ENCODE measurements at regions not wholly inside any gene's neighbourhood (a gene's known extent, or its start where the extent isn't known, plus 50 kb on each side); places are given as distances from the start of the nearest gene placed in this dataset.
"Not testable (repeated sequence)": the region's sequence is repeated elsewhere in the genome, so short reads cannot be mapped to it uniquely, and the experiment has no call there.

GRCh38 chr13:18281829-18282597, 899.6 kb downstream of the TUBA3C start:
- H3K23ac ChIP-seq (ENCODE audit: insufficient read length); H3K36me3 ChIP-seq (ENCODE audit: control insufficient read depth in 2 of 4, insufficient read depth in 4 of 4, low read length in 3 of 4); H3K23me2 ChIP-seq (ENCODE audit: low read depth, low read length); H2BK15ac ChIP-seq (ENCODE audit: low read length); H3K79me2 ChIP-seq (ENCODE audit: control insufficient read depth in 1 of 2, insufficient read depth in 2 of 2, low read length in 2 of 2); H3K9ac ChIP-seq (replicated peaks in 1 of 4; ENCODE audit: extremely low read depth in 1 of 4, low read depth in 3 of 4, low read length in 3 of 4); H2BK120ac ChIP-seq (replicated peaks; ENCODE audit: low read depth, low read length); H3K27me3 ChIP-seq (replicated peaks in 1 of 4; ENCODE audit: control insufficient read depth in 3 of 4, extremely low read depth in 1 of 4, insufficient read depth in 3 of 4, low read length in 3 of 4); H2AFZ ChIP-seq (ENCODE audit: low read length); FAIRE-seq; H4K91ac ChIP-seq (replicated peaks; ENCODE audit: insufficient read length, low read length); H3K4me2 ChIP-seq (ENCODE audit: insufficient read depth in 1 of 2, low read depth in 2 of 2, low read length in 2 of 2); H3K4ac ChIP-seq (replicated peaks; ENCODE audit: insufficient read length, low read depth, low read length); H3K27ac ChIP-seq (ENCODE audit: low read depth, low read length); POLR2A ChIA-PET (ENCODE audit: partially characterized antibody); H3K79me1 ChIP-seq (ENCODE audit: low read depth, low read length); H2BK12ac ChIP-seq (ENCODE audit: low read depth, low read length); H3K4me3 ChIP-seq (ENCODE audit: extremely low read depth in 1 of 4, insufficient read depth in 2 of 4, low read depth in 3 of 4, low read length in 4 of 4); DNase-seq (ENCODE audit: low read depth in 1 of 2, low spot score in 2 of 2); H4K20me1 ChIP-seq (replicated peaks in 1 of 2; ENCODE audit: control insufficient read depth in 1 of 2, insufficient read depth in 2 of 2, low read length in 2 of 2); H2AK5ac ChIP-seq (ENCODE audit: low read depth, low read length); H4K5ac ChIP-seq (ENCODE audit: insufficient read length, low read depth, low read length); H3K56ac ChIP-seq (replicated peaks; ENCODE audit: insufficient read length, low read depth, low read length); H2BK5ac ChIP-seq (ENCODE audit: low read depth, low read length); H4K8ac ChIP-seq (ENCODE audit: extremely low read depth, insufficient read depth, low read length); H3K14ac ChIP-seq (ENCODE audit: insufficient read length); H2BK20ac ChIP-seq (ENCODE audit: low read length); H3K4me1 ChIP-seq (replicated peaks in 1 of 4; ENCODE audit: control insufficient read depth in 3 of 4, insufficient read depth in 4 of 4, low read length in 3 of 4); CTCF ChIA-PET (ENCODE audit: partially characterized antibody); H3K18ac ChIP-seq (ENCODE audit: extremely low read depth, low read length): not testable (repeated sequence)
- peaks cover 13 to 54% of the 10 kb centered on the region in 2 experiments; a peak in 3 of 4 replicates for H3K9me3 ChIP-seq (ENCODE audit: insufficient read depth in 2 of 2, low read depth in 1 of 2, low read length in 1 of 2)
- 63% methylated on average over 2 of the region's 6 CpGs; no CpG with 5 or more reads in 1 of the 2 experiments for WGBS, 2 experiments (ENCODE audit: extremely low coverage in 1 of 2, insufficient coverage in 1 of 2, insufficient read length in 1 of 2, insufficient replicate concordance in 2 of 2, low coverage in 1 of 2, low lambda C conversion rate in 2 of 2, missing lambda C conversion rate in 1 of 2)
